ENCODE measurements at regions not wholly inside any gene's neighbourhood (a gene's known extent, or its start where the extent isn't known, plus 50 kb on each side); places are given as distances from the start of the nearest gene placed in this dataset.
"Not testable (repeated sequence)": the region's sequence is repeated elsewhere in the genome, so short reads cannot be mapped to it uniquely, and the experiment has no call there.

GRCh38 chr14:53395267-53395666 is 242.1 kb upstream of the DDHD1 start:
- DNase-seq (ENCODE audit: low read depth), result not testable (repeated sequence)

- no peak for DNase-seq (ENCODE audit: low read depth)
These were observed 238.6 kb upstream of the DDHD1 start for GRCh38 chr14:53391631-53392285.

GRCh38 chr14:53391156-53391555 is 238.0 kb upstream of the DDHD1 start:
- no peak for DNase-seq (ENCODE audit: low read depth)

GRCh38 chr14:53390008-53390407 is 236.9 kb upstream of the DDHD1 start:
- no peak for DNase-seq (ENCODE audit: low read depth)

DNA sequence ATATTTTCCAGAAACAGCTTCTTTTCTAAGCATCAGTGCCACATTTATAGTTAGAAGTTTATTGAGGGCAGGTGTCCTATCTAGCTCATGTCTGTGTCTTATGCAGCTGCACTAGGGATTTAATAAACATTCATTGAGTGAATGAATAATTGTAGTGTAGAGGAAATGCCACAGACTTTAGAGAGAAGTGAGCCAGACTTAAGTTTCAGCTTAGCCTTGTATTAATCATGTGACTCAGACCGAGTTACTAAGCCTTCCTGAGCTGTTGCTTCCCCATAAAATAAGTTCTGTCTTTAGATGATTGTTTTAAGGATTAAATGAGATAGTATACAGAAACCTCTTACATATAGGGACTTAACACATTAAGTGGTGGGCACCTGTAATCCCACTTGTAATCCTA is 236.1 kb upstream of the DDHD1 start:
- DNase-seq (ENCODE audit: low read depth), result no peak

DNA sequence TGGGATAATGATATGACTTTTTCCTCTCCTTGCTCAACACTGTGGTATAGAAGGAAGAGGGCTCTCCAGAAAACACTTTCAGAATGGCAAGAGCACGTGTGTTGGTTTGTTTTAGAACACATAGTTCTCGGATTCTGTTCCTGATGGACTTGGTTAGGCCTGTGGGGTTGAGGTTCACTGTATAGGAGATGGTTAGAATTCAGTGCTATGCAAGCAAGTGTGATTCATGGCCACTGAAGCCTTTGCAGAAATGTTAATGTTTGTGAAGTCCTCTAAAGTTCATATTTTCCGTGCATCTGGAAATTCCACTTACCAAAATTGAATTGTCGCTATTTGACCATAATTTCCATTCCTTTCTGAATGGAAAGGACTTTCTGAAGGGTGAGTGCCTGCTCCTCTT is 233.2 kb upstream of the DDHD1 start:
- DNase-seq (ENCODE audit: low read depth), result no peak

GRCh38 chr14:53384536-53384935 is 231.4 kb upstream of the DDHD1 start:
- no peak for DNase-seq (ENCODE audit: low read depth)

GRCh38 chr14:53384073-53384472 is 230.9 kb upstream of the DDHD1 start:
- DNase-seq (ENCODE audit: low read depth), result no peak

DNA sequence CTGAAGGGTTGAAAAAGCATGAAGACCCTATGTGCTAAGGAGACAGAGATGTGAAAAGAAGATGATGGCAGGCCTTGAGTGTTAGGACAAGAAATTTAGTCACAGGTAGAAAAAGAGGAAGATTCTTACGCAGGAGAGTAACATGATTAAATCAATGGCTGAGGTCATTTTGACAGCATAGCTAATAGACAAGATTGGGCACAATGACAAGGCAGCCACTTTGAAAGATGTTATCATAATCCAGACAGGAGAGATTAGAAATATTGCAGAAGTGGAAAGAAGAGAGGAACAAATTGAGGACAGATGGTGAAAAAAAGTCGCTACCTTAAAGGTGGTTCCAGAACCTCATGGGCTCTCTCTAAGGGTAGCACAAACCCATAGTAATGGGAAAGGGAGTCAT is 228.8 kb upstream of the DDHD1 start:
- DNase-seq (ENCODE audit: low read depth), result no peak

- DNase-seq (ENCODE audit: low read depth), result no peak
These were observed 227.7 kb upstream of the DDHD1 start for GRCh38 chr14:53380867-53381225.

DNA sequence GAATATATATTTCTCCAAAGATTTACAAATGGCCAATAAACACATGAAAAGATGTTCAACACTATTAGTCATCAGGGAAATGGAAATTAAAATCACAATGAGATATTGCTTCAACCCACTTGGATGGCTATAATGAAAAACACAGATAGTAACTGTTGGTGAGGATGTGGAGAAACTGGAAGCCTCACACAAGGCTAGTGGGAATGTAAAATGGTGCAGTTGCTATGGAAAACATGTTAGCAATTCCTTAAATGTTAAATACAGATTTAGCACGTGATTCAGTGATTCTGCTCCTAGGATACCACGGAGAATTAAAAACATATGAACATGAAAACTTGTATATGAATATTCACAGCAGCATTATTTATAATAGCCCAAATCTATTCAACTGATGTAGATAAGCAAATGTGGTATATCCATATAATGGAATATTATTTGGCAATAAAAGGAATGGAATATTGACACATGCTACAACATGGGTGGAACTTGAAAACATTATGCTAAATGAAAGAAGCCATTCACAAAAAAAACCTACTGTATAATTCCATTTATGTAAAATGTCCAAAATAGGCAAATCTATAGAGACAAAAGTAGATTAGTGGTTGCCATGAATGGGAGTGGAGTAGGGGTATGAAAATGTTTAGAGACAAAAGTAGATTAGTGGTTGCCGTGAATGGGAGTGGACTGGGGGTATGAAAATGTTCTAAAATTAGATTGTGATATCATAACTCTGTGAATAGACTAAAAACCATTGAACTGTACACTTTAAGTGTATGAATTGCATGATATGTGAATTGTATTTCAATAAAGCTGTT is 227.1 kb upstream of the DDHD1 start:
- no peak for DNase-seq (ENCODE audit: low read depth)

DNA sequence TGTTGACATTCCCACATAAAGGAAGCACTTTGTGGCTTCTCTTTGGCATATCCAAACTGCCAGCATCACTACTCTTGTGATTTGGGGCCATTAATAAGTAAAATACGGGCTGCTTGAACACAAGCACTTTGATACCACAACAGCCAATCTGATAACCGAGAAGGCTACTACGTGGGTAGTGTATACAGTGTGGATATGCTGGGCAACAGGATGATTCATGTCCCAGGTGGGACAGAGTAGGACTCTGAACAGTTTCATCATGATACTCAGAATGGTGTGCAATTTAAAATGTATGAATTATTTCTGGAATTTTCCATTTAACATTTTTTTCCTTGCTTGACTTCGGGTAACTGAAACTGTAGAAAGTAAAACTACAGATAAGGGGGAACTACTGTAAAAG is 225.0 kb upstream of the DDHD1 start:
- DNase-seq (ENCODE audit: low read depth), result no peak

DNA sequence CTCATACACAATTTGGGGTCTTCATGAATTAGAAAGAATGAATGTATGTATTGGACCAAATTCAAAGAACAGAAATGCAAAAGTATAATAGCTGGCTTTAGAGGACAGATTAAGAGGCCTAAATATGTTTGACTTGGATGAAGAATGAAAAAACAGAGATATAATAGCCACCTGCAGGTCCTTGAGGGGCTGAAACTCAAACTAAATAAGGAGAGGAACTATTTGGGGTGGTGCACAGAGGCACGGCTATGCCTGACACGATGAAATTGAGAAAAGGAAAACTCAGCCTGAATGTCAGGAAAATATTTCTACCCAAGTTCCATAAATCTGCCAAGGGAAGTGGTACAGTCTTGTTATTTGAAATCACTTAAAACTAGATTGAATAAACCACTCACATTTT is 222.9 kb upstream of the DDHD1 start:
- DNase-seq (ENCODE audit: low read depth), result no peak

DNA sequence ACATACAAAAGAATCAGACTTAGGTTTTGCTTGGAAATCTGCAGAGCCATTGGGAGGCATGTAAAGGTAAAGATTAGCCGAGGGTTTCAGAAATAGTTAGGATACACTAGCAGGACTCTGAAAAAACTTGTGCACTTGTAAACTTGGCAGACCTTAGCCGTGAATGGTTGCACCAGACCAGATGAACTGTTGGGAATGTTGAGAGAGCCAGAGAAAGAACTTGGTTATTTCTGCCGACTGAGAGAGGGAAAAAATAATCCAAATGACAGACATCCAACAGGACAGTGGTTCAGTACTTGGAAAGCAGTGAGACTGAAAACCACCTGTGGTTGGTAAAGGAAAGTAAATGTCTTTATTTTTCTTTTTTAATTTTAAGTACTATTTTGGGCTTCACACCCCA is 222.5 kb upstream of the DDHD1 start:
- DNase-seq (ENCODE audit: low read depth), result no peak

- DNase-seq (ENCODE audit: low read depth), result no peak
These were observed 215.6 kb upstream of the DDHD1 start for GRCh38 chr14:53368711-53369201.

DNA sequence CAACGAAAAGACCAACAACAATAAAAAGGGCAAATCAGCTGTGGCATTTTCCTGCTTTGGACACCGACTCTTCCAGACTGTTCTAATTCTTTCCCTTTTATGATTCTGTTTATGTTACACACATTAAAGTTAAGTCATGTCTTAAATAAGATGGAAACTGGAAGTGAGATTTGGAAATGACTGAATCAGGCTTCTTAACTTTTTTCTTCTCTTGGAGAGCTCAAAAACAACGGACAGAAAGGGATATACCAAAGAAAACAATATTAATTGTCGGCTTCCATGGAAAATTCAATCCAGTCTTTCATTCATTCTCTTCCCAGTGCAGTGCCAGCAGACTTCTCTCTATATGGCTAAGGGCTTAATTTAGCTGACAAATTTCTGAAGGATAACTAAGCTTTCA is 214.9 kb upstream of the DDHD1 start:
- no peak for DNase-seq (ENCODE audit: low read depth)

GRCh38 chr14:53367644-53368026 is 214.5 kb upstream of the DDHD1 start:
- DNase-seq (ENCODE audit: low read depth), result no peak

DNA sequence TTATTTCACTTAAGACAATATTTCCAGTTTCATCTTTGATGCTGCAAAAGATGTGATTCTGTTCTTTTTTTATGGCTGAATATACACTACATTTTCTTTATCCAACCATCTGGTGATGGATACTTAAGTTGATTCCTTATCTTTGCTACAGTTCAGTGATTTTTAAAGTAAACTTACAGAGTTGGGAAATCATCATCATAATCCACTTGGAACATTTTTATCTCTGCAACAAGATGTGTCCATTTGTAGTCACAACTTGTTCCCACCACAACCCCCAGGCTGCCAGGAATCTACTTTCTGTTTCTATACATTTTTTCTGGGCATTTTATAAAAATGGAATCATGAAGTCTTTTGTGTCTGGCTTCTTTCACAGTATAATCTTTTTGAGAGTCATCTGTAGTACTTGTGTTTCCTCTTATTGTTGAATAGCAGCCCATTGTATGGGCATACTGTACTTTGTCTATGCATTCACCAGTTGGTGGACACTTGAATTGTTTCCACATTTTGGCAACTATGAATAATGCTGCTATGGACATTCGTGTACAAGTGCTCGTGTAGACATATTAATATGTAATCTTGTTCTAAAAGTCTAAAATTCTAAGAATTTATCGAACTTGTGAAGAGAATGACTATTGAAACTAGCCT is 212.5 kb upstream of the DDHD1 start:
- no peak for DNase-seq (ENCODE audit: low read depth)

DNA sequence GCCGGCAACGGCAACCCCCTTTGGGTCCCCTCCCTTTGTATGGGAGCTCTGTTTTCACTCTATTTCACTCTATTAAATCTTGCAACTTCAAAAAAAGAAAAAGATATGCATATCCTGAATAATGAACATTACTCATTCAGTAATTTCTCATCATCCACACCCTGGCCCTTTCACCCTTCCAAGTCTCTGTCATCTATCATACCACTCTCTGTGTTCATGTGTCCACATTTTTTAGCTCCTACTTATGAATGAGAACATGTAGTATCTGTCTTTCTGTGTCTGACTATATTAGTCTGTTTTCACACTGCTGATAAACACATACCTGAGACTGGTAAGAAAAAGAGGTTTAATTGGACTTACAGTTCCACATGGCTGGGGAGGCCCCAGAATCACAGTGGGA is 209.8 kb upstream of the DDHD1 start:
- not testable (repeated sequence) for DNase-seq (ENCODE audit: low read depth)

- no peak for DNase-seq (ENCODE audit: low read depth)
These were observed 207.7 kb upstream of the DDHD1 start for GRCh38 chr14:53360829-53361228.

DNA sequence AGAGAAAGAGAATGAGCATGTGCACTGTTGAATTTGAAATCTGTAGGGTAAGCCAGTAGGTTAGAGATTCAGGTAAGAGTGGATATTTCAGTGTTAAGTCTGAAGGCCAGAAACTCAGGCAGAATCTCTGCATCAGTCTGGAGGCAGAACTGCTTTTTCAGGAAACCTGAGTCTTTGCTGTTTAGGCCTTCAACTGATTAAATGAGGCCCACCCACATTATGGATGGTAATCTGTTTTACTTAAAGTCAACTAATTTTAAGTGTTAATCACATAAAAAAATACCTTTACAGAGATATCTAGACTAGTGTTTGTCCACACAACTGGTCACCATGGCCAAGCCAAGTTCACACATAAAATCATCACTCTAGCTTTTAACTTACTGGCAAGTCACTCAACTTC is 205.0 kb upstream of the DDHD1 start:
- DNase-seq (ENCODE audit: low read depth), result no peak

DNA sequence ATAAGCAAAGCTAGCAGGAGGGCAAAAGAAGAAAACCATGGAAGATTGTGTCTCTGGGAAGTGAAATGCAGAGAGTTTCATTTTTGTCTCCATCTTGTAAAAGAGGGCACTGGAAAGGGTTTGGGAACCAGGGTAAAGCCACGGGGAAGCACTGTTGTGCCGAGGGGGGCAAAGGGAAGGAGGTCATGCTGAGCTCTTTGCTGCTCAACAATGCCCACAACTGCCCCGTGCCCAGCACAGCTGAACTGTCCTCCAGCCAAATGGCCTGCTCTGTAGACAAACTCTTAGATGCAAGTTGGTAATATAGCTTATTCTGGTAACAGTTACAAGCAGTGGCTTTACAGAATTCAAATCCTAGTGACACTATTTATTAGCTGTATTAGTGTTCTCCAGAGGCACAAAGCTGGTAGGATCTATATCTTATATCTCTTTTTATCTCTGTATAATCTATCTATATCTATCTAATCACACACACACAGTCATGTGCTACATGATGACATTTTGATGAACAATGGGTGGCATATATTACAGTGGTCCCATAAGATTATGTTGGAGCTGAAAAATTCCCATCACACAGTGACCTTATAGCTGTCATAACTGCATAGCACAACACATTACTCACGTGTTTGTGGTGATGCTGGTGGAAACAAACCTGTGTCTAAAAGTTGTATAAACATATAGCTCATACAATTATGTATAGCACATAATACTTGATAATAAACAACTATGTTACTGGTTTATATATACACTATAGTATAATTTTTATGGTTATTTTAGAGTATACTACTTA is 203.4 kb upstream of the DDHD1 start:
- no peak for DNase-seq (ENCODE audit: low read depth)

Measured in activated gamma-delta T cell treated with anti-CD3 and anti-CD28 coated beads, Interleukin-2, amount 50 U/mL, for 16 hours (primary cell).